Omental fat pad (tissue), 3 donors: ENCODE measurements at regions not wholly inside any gene's neighbourhood (a gene's known extent, or its start where the extent isn't known, plus 50 kb on each side); places are given as distances from the start of the nearest gene placed in this dataset.

Source experiments
- ATAC-seq: fragments of 150-250 bp; one replicate; pipeline ENCODE4 v1.9.1; 2016; ENCODE audit warnings: mild to moderate bottlenecking, moderate library complexity; ENCODE audit not compliant: low FRiP score
- DNase-seq: peaks from one replicate; pipeline ENCODE4 v3.0.0-alpha.2; 2019; ENCODE audit warnings: low spot score
- TF ChIP-seq, protein P1 (sequence below), 3 donors: fragments of 450-650 bp; IDR thresholded peaks; one replicate each; pipeline ENCODE4 v1.5.1; 2016 to 2017; ENCODE audit warnings: antibody characterized with exemption in 3 of 3, mild to moderate bottlenecking in 3 of 3, moderate library complexity in 2 of 3

DNA sequence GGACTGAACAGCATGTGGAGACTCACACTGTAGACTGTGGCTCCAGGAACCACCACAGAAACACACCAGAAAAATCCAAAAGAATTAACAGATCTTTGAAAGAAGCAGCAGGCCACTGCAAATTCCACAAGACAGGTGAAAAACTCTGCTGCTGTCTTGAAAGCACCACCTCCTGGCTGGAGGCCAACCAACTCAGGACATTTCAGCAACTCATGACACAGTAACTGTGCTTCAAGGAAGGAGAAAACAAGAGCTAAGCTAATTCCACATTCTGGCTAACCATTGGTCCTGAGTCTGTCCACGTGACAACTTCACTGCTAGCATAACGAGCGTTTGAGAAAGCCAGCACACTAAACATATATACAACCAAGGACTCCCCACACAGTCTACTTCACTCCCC, 625.1 kb downstream of the PRELID2 start:
- no peak for ATAC-seq
- DNase-seq, result no peak
- TF ChIP-seq, protein P1, sequence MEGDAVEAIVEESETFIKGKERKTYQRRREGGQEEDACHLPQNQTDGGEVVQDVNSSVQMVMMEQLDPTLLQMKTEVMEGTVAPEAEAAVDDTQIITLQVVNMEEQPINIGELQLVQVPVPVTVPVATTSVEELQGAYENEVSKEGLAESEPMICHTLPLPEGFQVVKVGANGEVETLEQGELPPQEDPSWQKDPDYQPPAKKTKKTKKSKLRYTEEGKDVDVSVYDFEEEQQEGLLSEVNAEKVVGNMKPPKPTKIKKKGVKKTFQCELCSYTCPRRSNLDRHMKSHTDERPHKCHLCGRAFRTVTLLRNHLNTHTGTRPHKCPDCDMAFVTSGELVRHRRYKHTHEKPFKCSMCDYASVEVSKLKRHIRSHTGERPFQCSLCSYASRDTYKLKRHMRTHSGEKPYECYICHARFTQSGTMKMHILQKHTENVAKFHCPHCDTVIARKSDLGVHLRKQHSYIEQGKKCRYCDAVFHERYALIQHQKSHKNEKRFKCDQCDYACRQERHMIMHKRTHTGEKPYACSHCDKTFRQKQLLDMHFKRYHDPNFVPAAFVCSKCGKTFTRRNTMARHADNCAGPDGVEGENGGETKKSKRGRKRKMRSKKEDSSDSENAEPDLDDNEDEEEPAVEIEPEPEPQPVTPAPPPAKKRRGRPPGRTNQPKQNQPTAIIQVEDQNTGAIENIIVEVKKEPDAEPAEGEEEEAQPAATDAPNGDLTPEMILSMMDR (IDR thresholded peaks at IDR 0.05), result no peak

GRCh38 chr5:145205546-145205945, 629.6 kb downstream of the PRELID2 start:
- DNase-seq (no peak), ATAC-seq (no peak)
- TF ChIP-seq, protein P1 (IDR thresholded peaks at IDR 0.05), result no peak

- TF ChIP-seq, protein P1 (IDR thresholded peaks at IDR 0.05), result no peak
- no peak for ATAC-seq
Measured at GRCh38 chr5:145204743-145205142, 630.4 kb downstream of the PRELID2 start.

GRCh38 chr5:145203193-145203592, 631.9 kb downstream of the PRELID2 start:
- no peak for ATAC-seq
- no peak for DNase-seq
- TF ChIP-seq, protein P1 (IDR thresholded peaks at IDR 0.05), result no peak

More at GRCh38 chr5:145204743-145205142, 630.4 kb downstream of the PRELID2 start:
- no peak for DNase-seq

DNA sequence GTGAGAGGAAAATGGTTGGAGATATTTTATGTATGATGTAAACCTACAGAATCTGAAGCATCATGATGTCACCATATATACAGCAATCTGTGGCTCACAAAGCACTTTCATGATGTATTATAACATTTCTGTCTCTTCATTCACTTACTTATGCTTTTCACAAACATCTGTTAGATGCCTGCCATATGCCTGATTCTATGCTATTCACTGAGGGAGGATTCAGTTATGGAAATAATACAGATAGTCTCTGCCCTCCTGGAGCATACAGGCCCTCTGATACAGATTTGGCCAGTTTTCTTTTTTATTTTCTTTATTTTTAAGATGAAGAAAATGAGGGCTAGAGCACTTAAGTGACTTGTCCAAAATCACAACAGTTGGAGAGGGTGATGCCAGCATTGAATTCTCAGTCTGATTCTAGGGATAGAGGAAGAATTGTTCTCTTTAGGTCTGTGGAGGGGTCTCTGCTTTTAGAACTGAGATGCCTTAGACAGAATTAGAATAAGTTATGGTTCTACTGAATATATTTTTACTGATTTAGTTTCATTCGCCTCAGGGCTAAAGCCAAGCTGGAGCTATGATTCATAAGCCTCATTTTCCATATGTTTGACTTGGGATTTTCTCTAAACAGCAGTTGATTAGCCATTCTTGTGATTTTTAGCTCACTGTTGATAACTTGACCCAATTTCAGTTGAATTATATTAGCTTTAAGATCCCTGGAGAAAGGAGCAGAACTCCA, 636.4 kb downstream of the PRELID2 start:
- no peak for DNase-seq
- ATAC-seq, result no peak
- TF ChIP-seq, protein P1 (IDR thresholded peaks at IDR 0.05), result no peak

DNA sequence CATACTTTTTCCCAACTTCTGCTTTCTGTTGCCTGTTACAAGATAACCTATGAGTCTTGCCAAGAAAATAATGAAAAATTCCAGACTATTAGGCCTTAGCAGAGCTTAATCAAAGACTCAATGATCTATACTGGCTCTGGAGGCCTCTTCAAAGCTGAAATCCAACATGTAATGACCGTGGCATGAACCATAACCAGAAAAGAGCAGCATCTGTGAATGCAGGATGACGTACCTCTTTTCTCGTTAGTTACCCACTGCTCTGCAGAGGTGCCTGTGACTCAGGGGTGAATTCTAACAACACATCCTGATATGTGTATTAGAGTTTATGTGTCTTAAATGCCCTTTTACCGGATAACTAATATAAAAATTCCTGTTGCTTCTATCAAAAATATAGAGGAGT, 645.4 kb downstream of the PRELID2 start:
- TF ChIP-seq, protein P1 (IDR thresholded peaks at IDR 0.05), result no peak
- DNase-seq (no peak), ATAC-seq (no peak)

- DNase-seq, result no peak
- no peak for ATAC-seq
- TF ChIP-seq, protein P1 (IDR thresholded peaks at IDR 0.05), result no peak
Measured at GRCh38 chr5:145180371-145180770, 654.8 kb downstream of the PRELID2 start.
